Activated naive CD4-positive, alpha-beta T cell treated with Interleukin-2 at 50 U/mL for 16 hours (primary cell): ENCODE measurements at regions not wholly inside any gene's neighbourhood (a gene's known extent, or its start where the extent isn't known, plus 50 kb on each side); places are given as distances from the start of the nearest gene placed in this dataset.

Experiments used
- DNase-seq: peaks from one replicate; pipeline ENCODE4 v3.0.0-alpha.2; 2020

DNA sequence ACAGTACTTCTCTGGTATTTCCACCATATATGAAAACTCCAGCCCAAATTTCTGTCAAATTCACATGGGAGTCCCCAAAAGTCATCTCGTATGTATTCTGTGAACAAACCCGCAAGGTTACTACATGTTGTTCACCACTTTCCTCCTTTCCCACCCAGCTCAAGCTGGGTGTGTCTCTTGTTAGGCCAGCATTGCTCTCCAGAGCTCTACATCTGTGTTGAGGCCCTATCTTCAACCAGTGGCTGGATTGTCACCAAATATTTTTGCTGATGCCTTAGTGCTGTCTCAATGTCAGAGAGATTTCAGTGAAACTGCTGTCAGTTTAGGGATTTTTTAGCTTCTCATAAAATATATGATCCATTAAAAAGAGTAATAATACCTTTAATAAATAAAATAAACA, 230.9 kb downstream of the BTG1 start:
- DNase-seq, result no peak

DNA sequence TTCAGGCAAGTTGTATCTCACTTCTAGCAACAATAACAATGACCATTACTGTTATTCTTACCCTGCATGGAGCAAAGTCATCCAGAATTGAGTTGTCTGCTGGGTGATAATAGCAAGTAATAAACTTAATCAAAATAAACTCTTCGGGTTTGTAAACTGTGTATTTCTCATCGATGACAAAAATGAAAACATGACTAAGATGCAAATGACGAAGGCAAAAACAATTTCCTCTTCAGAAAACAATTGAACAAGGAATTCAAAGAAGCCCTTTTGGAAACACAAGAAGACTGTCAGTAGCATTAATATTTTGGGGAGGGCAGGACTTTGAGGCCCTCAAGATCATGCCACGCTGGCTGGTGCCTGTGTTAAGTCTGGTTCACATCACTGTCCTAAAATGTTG, 232.0 kb downstream of the BTG1 start:
- DNase-seq, result no peak

DNA sequence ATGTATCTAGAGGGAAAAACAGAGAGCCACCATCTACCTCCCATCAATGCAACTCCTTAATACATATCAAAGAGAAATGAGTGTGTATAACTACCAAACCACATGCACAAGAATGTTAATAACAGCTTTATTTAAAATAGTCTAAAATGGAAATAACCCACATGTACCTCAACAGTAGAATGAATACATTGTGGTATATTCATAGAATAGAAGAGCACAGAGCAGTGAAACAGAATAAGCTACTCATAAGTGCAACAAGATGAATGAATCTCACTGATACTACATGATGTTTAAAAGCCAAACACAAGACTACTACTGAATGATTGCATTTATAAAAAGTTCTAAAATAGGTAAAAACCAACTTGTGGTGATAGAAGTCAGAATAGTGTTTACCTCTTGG, 232.5 kb downstream of the BTG1 start:
- no peak for DNase-seq

DNA sequence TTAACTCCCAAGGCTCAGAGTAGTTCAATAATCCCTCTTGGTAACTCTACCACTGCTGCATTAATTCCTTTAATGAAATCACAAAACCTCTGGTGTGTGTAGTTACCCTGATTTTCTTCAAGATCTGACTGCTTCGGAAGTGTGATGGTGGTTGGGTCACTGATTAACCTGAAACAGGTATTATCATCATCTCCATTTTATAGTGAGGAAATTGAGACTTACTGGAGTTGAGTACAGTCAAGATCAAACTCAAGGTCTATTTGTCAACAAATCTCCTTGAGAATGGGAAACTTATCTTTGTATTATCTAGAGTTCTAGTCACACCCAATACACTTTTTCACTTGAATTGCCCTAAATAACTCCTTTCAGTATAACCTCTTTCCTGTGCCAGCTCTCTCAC, 233.5 kb downstream of the BTG1 start:
- no peak for DNase-seq

DNA sequence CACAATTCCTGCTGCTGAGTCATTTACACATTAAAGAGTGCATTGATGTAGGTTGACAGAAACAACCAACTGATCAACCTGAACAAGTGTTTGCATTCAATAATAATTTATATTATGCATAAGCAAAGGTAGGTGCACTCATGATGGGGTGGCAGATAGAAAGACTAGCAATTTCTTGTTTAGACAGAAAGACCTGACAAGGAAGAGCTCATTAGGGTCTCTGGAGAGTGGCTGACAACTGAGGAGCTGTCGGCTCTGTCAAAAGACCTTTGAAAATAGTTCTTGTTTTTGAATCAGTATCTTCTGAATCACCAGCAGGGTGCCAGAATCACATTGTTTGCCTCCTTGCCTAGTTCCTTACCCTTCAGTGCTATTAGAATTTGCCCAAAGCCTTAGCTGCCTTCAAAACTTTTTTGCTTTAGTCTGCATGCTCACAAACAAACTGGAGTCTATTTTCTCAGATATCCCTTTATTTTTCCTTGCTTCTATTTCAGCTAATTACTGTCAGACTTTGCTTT, 234.7 kb downstream of the BTG1 start:
- no peak for DNase-seq

DNA sequence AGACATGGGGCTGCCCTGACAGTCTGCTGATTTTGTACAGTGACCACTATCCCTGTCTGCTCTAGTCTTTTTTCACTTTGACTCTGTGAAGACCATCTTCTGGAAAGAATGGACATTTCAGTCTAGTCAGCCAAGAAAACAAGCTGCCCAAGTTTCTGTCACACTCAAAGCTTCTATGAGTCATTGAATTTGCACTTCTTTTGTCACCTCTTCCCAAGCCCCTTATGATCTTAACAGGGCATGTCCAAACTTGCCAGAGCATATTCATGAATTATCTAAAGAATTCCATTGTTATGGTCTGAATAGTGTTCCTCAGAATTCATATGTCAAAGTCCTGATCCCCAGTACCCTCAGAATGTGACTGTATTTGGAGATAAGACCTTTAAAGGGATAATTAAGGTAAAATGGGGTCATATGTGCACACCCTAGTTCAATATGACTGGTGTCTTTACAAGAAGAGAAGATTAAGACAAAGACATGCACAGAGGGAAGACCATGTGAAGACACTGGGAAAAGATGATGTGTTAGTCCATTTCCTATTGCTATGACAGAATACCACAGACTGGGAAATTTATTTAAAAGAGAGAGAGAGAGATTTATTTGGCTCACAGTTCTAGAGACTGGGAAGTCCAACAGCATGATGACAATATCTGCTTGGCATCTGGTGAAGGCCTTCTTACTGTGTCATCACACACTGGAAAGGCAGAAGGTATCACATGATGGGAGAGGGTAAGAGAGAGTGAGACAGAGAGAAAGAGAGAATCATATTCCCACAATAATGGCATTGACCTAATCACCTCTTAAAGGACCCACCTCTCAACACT, 242.6 kb downstream of the BTG1 start:
- no peak for DNase-seq

DNA sequence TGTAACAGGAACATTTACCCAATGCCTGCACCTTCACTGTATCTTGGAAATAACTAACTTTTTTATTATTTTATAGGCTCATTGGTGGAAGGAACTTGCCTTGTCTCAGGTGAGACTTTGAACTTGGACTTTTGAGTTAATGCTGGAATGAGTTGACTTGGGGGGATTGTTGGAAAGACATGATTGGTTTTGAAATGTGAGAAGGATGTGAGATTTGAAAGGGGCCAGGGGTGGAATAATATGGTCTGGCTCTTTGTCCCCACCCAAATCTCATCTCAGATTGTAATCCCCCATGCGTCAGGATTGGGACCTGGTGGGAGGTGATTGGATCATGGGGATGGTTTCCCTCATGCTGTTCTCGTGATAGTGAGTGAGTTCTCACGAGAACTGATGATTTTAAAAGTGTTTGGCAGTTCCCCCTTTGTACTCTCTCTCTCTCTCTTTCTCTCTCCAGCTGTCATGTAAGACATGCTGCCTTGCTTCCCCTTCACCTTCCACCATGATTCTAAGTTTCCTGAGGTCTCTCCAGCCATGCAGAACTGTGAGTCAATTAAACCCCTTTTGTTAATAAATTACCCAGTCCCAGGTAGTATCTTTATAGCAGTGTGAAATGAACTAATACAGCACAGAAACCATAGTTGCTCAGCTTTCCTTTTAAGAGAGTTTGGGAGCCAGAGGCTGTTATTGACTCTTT, 244.1 kb downstream of the BTG1 start:
- no peak for DNase-seq

DNA sequence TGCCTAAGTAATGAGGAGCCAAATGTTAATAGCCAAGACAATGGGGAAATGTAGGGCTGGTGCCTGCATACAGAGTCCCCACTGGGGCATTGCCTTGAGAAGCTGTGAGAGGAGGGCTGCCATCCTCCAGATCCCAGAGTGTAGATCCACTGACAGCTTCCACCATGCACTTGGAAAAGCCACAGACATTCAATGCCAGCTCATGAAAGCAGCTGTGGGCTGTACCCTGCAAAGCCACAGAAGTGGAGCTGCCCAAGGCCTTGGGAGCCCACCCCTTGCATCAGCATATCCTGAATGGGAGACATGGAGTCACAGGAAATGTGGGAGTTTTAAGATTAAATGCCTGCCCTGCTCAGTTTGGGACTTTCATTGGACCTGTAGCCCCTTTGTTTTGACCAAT, 244.7 kb downstream of the BTG1 start:
- no peak for DNase-seq

DNA sequence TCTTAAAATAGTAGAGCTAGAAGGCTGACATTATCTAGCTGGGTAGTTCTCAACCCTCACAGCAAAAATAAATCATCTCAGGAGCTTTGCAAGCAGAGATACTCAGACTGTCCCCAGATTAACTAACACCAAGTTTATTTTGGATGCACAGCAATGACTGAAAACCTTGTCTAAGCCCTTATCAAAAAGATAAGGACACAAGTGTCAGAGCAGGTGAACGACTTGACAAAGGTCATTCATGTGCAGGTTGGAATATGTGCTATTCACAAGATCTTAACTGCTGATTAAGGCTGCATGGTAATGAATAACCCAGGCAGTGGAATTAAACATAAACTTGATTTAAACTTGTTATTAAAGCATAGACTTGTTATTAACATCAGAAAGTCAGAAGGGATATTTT, 246.6 kb downstream of the BTG1 start:
- no peak for DNase-seq

DNA sequence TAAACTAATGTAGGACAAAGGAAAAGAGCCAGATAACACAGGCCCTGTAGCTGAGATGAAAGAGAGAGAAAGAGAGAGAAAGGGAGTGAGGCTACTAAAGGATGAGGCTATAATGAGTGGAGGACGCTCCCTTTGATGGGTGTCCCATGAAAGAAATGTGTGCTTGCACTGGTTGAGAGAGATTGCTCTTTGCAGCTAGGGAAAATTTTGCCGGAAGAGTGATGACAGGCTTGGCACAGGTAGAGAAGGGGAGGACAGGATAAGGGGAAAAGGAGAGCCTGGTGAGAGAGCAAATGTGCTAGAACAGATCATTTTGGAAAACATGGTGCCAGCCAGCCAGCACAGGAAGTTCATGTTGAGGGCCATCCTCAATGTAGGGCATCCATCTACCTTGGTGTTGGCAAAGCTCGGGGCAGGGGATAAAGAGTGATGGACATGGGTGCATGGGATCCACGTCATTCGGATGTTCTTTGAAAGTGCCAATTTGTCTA, 248.6 kb downstream of the BTG1 start:
- DNase-seq, result no peak

DNA sequence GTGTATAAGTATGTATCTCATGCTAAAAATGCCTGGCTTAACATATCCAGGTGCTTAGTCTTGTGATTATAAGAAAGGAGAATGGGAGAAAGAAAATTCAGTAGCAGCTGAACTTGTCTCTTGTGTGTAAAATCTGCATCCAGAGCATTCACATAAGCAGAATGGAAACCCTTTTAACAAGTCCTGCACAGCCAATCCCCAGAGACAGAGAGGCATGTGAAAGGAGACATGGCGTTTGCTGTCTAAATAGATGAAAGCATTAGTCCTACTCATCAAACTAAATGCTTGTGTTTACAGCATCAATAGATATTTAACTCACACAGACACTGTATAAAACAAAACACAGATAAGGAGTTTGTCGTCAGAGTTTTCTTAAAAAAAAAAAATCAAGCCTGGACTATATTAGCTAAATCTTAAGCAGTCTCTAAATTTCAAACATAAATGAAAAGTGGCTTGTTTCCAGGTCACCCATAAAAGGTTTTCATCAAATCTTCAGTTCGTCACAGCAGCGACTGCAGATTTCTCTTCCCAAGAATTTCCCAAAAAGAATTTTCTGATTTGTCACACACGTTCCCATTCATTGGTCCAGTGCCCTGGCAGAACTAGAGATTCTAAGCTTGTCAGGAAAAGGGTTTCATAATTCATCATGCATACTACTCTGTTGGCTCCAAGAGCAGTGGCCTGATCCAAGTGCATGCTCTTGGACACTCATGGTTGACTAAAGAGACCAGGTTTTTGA, 249.2 kb downstream of the BTG1 start:
- DNase-seq, result no peak

DNA sequence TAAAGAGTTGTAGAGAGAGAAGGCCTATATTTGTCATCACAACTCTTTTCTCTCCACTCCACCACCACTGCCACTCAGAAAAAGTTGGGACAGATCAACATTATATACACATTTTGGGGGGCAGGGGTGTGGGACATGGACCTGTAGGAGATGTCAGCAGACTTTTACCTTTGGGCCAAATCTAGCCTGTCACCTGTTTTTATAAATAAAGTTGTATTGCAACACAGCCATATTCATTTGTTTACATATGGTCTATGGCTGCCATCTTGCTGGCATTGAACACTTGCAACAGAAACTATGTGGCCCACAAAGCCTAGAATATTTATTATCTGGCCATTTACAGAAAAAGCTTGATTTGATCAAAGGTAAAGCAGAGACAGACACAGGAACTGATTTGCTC, 250.7 kb downstream of the BTG1 start:
- DNase-seq, result no peak

DNA sequence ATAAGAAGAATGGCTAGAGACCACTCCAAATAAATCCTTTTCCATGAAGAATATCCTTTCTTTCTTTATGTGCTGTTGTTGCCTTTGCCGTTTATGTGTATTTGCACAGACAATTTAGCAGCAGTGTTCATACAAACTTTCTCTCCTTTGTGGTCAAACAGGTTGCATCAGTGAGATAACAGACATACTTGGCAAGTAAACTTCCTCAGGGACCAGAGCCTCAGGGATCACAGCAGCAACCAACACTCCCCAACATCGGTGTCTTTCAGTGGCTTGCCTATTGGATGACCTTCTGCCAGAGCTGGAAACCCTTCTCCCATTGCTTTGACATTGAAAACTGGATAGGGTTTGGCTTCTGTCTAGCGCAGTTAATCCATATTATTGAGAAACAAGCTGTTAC, 252.2 kb downstream of the BTG1 start:
- DNase-seq, result no peak

DNA sequence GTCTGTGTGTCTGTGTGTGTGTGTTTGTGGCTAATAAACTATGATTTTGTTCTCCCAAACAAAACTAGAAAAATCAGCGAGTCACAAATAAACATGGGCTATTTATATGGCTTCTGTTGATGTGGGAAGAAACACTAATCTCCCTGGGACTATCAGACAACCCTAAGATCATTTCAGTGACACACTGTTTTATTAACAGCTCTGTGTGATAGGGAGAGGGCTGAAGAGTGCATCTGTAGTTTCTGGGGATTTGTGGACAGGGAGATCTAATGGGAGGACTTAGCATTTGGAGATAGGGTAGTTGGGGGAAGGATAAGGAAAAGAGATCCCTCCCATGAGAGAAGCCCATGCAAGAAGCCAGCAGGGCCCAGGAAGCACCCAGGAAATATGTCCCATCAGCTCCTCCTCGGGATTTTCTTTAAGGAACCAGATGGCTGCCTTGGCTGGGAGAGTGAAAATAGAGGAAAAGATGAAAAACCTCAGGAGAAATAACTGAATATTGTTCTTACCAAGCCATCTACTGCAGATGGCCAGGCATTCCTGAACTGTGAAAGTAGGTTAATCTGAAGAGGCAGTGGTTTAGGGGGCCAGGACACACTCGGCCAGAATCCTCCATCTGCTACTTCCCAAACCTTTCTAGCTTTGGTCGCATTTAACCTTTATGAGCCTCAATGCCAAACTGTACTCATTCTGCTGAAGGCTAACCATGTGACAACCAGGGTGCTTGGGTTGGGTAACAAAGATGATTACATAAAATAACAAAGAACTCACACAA, 253.4 kb downstream of the BTG1 start:
- DNase-seq, result no peak

DNA sequence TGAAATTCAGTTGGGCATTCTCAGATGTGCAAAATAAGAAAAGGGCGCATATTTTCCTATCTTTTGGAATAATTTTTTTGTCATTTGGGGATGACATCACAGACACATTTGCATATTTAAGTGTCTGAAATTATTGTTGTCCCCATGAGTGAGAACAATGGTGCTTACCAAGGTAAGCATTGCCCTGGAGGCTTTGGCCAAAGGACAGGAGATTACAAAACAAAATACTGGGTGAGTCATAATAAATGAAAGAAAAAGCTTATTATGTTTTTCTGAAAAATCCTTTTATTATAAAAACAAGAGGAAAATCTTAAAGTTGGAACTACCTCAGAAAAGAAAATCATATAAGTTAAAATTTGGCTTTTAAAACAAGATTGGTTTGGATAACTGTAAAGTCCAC, 254.9 kb downstream of the BTG1 start:
- no peak for DNase-seq

DNA sequence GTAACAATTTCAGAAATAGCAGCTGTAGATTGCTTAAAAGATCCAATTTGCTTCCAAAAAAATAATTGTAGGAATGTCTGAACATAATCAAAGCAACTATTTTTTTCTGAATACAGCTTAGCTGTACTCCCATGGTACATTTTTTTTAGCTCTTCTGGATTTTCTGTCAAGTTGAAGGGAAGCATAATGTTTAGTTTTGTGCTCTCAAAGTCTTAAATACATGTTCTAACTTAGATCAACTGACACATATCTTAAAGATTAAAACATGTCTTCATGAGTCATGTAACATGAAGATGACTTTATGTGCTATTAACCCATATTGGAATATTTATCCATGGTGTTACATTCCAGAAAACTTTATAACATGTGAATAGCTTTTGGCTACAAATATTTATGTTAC, 255.7 kb downstream of the BTG1 start:
- no peak for DNase-seq

DNA sequence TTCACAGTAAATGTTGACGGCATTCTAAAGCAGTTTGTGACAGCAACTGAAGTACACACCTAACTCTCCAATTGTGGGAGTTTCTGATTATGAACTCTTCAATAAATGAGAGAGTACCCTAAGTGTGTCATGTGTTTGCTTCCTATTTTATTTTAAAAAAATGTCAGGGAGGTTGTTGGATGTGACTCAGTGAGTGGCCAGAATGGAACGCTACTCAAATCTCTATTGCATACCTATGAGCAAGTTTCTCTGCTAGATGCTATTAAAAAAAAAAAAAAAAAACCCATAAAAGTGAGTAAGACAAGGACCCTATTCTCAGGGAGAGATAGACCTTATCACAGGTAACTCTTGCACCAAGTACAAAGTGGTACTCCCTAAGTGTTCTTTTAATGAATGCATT, 256.6 kb downstream of the BTG1 start:
- DNase-seq, result no peak

DNA sequence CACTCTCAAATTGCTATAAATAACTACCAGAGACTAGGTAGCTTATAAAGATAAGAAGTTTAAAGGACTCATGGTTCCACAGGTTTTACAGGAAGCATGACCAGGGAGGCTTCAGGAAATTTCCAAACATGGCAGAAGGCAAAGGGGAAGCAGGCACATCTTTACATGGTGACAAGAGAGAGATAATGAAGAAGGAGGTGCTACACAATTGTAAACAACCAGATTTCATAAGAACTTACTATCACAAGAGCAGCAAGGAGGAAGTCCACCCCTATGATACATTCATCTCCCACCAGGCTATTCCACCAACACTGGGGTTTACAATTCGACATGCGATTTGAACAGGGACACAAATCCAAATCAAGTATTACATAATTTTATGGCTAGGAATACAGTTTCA, 257.7 kb downstream of the BTG1 start:
- DNase-seq, result no peak

DNA sequence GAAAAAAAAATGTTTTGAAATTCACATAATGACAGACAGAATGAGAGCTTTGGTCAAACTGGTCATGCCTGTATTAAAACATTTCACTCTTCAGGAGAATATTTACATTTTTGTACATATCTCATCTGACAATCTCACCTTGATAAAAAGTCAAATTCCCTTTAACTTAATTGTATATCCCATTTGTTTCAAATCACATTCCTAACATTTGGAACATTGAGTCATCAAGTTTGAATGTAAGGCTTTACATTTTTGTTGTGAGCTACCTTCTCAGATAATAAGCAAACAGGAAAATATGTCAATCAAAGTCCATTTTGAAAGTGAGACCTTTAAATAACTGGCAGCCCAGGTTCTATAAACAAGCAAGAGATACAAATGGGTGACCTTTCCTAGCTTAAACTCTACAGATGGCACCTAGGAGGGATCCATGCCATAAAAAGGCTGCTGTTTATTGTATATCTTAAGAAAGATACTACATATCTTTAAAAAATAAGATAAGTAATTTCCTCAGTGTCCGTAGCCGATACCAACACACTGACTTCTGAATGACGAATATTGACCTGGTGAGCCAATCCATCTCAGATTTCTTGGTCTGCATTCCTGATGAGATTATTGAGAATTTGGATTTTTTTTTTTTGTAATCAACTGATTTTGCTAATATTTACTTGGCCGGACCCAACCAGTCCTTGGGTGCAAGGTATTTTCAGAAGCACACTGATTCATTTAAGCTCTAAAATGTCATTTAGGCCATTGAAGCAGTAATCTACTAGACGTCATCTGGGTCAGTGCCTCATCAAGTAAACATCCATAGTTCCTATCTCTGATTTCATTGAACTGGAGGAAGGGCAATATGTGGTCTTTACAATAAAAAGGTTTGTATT, 259.6 kb downstream of the BTG1 start:
- no peak for DNase-seq

DNA sequence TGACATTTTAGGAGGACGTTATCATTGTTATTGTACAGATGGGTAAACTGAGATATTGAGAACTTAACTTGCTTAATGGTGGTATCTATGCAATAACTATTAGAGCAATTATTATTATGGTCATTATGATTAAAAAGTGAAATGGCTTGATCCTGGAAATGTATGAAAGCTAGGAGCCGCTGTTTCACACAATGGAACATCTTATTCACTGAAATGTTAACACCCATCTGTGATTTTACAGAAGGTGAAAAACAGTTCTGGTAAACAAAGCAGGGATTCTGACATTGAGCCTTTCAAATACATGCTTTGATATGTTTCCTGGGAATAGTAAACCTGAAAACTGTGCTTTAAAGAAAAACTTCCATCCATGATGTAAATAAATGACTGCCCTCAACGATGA, 261.4 kb downstream of the BTG1 start:
- no peak for DNase-seq

DNA sequence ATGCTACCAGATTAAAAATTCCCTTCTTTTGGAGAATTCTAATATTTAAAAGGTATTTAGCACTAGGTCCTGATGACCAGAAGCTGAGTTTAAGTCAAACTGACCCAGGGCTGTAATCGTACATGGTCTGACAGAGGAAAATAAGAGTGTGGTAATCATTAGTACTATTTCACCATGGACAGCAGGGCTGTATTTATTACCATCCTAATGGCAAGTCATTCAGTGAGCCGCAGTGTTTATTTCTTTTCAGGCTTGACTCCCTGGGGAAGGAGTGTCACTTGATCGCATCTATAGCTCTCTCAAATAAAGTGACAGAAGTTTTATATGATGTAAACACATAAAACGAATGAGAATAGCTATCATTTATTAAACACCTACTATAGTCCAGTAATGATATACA, 261.8 kb downstream of the BTG1 start:
- DNase-seq, result no peak

DNA sequence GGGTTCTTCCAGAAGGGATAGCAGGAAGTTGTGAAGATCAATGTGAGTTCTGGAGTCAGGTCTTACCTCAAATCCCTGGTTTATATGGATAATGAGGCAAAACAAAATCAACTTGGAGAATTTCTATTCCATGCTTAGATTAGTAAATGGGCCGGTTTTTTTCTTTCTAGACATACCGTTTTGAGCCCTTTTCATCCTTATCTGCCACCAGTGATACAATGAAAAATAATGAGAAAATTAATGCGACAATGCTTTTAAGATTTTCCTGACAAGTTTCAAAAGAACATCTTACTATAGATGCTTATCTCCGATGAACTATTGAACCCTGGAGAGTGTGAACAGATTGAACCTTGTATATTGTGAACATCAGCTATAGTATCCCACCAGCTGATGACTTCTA, 262.7 kb downstream of the BTG1 start:
- no peak for DNase-seq
